Islet precursor cell (in vitro differentiated cells): ENCODE measurements at regions not wholly inside any gene's neighbourhood (a gene's known extent, or its start where the extent isn't known, plus 50 kb on each side); places are given as distances from the start of the nearest gene placed in this dataset.

Source experiments
- DNase-seq: peaks from one replicate; pipeline ENCODE4 v3.0.0-alpha.2; 2018

DNA sequence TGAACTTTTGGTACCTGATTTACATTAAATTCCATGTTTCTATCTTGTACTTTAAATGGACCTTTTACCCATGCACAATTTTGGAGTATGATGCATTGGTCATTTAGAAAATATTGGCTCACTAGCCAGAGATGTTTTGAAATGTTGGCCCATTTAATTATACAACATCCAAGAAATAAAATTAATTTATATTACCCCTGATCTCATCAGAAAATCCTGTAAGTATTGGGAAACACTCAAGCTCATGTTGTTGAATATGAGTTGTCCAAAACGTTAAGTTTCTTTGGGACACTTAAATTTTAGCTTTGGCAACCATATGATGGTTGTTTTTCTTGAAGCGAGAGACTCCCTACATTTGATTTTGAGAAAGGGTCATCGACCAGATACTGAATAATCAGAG, 492.7 kb downstream of the RPS24 start:
- no peak for DNase-seq

DNA sequence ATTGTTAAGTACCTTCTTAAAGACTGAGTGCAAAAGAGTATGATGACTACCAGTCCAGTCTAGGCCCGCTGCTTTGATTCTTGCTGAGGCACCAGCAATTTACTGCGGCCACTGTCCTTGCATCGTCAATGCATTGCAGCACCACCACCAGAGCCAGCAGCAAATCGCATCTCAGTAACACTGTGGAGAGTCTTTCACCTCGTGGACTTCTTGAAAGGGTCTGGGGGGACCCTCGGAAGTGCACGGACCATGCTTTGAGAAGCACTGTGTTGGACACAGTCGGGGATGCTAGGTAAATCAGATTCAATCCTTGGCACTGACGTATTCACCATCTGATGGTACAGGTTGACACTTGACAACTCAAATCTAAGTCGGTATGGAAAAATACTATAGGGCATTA, 493.6 kb downstream of the RPS24 start:
- DNase-seq, result no peak

DNA sequence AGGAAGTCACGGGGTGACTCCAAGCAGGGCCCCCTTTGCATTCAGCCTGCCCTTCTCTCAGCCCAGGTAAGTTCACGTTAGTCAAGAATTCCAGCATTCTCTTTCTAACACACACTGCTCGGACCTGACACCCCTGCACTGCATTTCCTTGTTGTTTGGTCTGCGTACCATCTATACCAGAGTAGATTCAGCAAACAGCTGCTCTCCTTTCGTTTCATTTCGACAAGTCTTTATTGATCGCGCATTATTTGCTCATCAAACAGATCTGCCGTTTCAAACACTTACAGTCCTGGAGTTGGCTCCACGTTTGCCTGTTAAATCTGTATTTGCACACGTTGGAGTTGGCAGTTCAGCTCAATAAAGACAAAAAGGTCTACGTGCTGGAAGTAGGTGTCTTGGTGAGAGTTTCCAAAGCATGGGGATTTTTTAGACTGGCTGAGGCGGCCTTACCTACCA, 495.1 kb downstream of the RPS24 start:
- no peak for DNase-seq

DNA sequence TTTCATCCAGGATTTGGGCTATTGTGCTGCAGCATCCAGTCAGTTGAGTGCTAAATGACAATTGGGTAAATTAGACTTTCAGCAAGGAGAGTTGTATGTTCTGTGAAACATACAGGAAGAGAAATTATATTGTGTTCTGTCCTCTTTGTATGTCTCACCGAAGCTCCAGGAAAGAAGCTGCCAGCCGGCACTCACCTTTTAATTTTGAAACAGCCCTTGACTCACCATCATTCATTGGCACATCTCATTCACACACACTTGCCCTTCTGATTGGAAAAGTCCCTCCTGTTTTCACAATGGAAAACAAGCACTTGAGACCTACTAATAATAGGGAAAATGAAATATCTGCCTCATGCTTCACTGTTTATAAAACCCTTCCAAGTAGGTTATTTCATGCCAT, 495.6 kb downstream of the RPS24 start:
- no peak for DNase-seq

DNA sequence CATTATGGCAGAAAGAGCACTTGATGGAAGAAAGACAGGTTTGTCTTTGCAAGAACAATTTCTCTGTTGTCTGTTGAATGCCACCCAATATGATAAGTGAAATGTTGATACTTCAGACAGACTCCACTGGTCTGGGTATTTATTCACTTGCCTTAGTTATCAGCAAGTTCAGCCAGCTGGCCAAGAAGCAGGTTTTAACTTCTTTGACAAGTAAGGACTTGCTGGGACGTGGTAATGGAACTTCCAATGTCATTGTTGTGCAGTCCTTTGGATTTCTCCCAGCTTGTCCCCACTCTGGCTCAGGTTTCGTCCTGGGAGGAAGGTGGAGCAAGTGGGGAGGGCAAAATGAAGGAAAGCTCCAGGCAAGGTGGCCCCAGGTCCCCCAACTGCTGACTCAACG, 497.4 kb downstream of the RPS24 start:
- DNase-seq, result no peak

DNA sequence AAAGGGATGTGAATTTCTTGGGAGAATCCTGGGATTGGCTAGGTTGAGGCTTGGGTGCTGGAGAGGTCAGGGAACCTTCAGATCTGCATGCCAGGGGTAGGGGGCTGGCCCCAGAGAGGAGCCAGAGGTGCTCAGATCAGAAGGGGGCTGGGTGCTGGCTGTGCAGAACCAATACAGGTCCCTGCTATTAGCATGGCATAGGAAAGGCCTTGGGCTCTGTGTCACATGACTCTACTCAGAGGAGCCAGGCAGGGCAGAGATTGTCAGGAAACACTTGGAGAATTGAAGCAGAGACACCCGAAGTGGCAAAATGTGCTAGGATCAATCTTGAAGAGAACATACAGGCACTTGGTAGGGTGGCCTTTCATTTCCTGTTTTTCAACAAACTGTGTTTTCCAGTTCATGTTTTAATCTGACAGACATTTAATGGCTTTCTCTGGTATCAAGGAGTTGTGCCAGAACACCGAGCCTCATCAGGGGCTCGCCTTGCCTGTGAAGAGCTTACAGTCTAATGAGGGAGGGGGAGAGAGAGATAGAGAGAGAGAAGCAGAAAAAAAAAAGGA, 498.9 kb downstream of the RPS24 start:
- peak; percentile 43 for DNase-seq

DNA sequence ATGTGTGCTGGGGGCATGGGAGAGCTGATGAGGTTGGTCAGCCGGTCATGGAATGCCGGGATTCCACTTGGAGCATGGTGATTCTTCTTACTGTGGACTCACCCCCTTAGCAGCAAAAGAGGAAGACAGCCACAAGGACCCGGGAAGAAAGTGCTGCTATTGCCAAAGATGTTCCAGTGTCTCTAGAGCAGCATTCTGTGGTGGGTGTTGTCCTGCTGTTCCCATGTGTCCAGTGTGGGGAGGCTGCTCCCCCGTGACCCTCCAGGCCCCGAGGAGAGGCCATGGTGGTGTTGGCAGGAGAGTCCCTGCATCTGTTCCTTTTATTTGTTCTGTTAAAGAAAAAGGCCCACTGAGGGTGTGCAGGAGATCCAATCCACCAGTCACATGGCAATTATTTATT, 499.4 kb downstream of the RPS24 start:
- peak; percentile 21 for DNase-seq

DNA sequence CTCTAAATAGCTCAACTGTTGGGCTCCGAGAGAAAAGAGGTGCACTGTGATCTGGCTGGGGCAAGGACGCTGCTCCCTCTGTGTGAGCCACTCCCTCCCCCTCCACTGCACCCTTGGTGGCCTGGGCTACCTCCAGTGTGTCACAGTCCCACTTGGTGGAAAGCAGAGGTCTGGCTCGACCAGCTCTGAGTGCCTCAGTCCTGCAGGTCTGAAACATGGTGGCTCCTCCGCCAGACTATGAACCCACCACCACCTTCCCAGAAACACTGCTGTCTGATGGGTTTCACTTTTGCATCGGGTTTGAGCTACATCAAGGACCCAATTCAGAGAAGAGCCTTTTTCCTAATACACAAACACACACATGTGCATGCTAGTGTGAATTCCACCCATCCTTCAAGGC, 500.1 kb downstream of the RPS24 start:
- peak; percentile 44 for DNase-seq

DNA sequence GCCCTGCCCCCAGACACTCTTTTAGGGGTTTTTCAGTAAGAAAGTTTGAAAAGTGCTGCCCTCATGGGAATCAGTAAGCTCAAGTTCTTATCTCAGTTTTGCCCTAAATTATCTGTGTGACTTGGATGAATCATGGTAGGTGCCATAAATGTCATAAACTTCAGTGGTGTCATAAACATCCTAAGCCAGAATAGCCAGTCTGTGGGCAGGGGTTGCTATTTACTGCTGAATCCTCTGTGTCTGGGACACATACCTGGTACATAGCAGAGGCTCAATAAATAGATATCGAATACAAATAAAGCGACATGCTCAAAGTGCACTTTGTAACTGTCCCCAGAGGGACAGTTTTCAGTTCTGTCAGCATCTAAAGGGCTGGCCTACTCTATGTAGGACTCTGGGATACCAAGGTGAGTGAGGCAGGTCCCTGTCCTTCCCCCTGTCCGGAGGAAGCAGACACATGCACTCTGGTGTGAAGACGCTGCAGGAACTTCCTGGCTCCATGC, 502.1 kb downstream of the RPS24 start:
- peak; percentile 49 for DNase-seq

DNA sequence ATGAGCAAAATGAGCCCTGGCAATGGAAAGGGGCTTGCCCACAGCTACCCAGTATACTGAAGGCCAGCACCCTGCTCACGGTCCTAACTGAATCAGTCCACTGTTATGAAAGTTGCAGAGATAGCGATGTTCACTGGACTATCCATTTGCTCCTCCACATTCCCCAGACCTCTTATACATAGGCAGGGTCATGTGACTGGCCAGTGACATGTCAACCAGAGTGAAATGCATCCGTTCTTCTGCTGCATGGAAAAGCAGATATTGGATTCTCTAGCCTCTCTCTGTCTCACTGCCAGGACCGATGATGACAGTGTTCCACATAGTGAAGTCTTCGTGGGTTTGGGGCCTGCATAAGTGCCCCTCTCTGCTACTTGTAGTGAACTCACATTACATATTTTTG, 503.4 kb downstream of the RPS24 start:
- peak; percentile 18 for DNase-seq

DNA sequence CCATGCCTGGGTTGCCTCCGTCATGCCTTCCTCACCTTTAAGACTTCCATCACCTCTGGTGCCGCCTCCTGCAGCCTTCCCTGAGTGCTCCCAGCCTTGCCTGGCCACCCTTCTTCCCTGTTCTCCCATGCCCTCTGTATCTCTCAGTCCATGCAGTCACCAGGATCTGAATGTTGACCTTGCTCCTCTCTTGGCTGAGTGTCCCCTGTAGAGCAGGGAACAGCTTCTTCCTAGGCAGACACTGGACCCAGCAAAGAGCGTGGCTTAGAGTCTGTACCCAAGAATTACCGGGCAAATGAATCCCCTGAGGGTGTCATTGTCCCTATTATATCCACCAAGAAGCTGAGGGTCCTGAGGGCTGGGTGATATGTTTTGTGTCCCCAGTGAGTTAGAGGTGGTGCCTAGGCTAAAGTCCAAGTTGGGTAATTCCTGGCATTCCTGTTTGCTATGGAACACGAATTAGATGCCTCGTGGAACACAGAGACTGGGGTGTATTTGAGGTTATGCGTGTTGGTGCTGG, 505.6 kb downstream of the RPS24 start:
- peak; percentile 38 for DNase-seq

DNA sequence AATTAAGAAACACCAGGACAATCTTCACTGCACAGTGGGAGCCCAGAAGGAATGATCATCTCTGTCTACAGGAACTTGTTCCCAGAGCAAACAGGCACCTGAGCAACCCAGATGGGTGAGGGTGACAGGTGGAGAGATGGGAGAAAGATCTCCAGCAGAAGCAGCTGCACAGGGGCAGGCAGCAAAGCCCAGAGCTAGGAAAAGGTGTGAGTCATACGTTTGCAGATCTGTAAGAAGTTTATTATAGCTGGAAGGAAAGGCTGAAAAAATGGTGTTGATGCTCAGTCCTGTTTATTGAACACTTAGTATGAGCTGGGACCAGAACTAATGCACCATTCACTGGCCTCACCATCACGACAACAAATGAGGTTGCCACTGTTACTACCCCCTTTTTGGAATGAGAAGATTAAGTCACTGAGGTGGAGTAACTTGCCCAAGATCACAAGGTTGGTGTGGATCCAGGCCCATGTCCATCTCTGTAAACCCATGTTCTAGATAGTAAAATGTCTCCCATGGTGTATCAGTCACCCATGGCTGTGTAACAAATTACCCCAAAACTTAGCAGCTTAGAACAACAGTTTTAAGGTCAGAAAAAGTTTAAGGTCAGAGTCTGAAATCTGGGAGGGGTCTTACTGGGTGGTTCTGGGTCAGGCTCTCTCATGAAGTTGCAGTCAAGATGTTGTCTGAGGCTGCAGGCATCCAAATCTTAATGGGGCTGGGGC, 506.9 kb downstream of the RPS24 start:
- DNase-seq, result peak; percentile 31

DNA sequence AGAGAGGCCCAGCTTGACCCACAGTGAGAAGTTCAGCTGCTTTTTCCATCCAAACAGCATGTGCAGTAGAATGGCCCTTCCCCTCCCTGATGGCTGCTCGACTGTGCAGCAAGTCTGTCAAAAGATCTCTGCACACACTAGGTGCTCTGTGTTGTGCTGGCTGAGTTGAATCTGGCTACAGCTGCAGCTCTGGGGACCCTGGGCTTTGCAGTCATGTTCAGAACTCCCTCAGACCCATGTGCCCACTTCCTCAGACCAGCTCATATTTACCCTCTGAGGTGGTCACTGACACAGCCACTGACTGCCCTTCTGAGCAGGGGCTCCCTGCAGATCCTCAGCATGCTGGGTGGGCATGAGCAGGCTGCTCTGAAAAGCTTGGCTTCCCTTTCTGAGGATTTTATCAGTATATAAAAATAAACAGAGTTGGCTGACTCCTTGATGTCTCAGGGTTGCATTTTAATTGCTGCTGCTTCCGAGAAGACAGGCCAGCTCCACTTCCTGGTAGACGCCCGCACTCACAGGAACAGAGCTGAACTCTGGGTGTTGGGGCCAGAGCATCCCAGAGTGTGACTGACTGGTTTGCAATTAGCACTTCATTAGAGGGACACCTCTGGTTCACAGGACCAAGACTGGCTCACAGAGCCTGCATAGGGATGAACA, 507.9 kb downstream of the RPS24 start:
- no peak for DNase-seq

DNA sequence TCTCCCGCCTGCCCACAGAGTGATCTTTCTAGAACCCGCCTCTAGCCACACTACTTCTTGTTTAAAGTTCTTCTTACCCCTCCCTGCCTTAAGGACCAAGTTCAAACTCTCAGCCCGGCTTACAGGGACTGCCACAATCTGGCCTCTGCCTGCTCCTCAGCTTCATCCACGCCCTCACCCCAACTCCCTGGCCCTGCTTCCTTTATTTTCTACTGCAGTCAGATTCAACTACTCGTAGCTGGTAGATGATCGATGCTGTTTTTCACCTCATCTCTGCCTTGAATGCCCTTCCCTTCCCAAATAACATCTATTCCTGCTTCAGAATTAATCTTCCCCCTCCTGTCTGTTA, 508.5 kb downstream of the RPS24 start:
- peak; percentile 65 for DNase-seq

DNA sequence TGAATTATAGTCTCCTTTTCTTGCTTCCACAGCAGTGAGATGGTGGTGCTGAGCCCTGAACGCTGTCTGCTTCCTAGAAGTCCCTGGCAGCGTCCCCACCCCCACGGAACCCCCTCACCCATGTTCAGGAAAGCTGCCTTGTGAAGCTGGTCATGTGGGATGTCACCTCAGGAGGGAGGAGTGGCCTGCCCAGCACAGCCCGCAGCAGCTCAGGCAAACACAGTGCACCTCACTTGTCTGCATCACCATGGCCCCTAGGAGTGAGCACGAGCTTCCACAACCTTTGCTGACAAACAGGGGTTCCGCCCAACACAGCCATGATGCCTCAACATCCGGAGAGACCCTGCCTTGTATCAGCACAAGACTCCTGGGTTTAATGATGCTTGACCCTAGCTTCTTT, 508.9 kb downstream of the RPS24 start:
- DNase-seq, result peak; percentile 51

DNA sequence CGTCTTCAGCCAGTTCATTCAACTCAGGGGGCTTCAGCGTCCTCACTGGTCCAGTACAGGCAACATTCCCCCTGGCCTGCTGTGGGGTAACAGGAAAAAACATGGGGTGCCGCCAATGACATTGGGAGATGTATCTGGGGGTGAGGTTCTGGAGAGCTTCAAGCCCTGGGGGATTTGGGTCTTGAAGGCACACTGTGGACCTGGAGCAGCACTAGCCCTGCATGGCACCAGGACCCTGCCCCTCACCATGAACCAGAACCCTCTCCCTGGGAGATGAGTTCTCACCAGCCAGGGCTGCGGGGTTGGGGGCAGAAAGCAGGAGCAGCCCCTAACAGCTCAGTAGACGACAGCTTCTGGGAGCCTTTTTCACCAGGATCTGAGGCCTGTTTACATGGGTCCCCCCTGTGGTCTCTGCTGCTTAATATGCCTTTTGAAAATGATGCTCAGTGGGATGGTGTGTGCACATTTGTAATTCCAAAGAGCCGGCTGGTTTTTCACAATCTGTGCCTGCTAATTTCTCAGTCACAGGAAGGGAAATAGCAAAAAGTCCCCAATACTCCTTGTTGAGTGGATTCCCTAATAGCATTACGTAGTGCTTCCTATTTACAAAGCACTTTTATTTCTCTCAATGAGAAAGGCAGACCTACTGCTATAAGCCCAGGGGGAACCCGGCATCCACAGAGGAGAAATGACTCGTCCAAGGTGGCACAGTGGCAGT, 509.5 kb downstream of the RPS24 start:
- peak; percentile 10 for DNase-seq

DNA sequence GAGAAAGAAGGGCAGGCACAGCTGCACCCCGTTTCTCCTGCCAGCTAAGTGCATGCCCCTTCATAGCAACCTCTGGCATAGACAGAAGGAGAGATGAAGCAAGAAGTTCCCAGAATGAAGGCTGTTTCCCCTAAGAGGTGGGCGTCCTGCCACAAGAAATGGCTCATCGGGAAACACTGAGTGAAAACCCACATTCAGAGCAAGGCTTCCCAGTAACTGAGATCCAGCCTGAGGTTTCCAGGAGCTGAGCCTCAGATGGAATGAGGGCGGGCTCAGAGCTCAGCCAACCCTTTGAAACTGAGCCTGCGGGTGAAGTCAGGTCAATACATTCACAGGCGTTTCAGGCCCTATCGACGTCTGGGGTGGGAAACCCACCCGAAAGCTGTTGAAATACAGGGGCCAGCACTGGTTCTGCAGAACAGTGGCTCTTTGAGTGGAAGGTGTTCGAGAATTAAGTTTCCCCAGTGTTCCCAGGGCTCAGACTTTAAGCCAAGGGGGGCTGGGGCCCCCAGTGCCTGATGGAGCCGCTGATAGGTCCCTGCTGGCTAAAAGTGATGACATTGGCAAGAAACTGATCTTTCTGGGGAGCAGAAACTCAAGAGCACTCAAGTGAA, 510.2 kb downstream of the RPS24 start:
- peak; percentile 65 for DNase-seq

DNA sequence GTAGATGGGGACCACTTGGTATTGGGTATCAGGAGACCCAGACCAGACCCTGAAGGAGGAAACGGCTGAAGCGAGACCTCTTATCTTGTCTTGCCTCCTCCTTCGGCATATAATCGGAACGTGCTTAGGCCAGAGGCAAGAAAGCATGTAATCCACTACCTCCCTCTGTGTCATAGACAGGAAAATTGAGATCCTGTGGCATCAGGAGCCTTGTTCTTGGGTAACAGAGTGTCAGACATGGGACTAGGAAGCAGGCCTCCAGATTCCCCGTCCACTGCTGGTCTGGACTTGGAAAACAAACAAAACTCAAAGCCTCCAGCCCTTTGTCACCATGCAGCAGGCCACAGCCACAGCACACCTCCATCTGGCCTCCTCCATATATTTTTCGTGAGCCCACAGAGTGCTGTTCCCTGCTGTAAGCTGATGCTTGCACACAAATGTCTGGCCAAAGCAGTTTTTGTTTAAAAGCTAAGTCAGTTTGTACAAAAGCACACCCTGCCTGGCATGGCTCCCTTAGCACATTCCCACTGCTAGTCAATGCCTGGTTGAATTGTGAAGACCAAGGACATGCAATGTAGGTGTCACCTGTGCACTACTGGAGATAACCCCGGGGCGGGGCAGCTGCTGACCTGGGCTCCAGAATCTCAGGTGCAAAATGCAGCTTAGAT, 510.9 kb downstream of the RPS24 start:
- no peak for DNase-seq

DNA sequence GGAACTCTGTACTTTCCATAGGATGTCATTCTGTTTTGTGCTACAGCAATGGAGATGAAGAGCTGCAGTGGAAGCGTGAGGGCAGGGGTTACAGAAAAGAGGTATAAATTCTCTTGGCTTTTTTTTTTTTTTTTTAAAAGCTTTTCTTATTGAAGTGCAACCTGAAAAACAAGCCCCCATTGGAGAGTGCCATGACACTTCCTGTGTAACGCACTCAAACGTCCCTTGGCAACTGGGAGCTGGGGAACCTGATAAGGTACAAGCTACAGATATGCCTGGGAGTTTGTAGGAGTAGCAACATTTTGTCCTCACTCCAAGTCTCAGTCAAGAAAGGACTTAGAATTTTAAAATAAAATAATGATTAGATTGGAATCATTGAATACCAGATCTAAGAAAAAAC, 512.1 kb downstream of the RPS24 start:
- DNase-seq, result no peak

DNA sequence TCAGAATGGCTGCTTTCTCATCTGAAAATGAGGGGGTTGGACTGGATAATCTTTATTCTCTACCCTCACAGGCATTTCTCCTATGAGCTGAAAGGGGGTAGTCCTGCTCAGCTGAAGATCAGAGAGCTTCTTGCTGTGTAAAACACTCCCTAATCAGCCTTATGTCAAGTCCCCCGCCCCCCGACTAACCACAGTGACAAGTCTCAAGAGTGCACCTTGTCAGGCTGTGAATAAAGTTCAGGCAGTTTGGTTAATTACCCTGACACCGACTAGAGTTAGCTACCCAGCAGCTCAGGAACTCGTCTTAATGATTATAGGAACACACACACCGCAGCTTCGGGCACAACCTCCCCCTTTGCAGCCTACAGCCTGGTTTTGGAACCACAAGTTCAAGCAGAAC, 513.7 kb downstream of the RPS24 start:
- DNase-seq, result no peak

DNA sequence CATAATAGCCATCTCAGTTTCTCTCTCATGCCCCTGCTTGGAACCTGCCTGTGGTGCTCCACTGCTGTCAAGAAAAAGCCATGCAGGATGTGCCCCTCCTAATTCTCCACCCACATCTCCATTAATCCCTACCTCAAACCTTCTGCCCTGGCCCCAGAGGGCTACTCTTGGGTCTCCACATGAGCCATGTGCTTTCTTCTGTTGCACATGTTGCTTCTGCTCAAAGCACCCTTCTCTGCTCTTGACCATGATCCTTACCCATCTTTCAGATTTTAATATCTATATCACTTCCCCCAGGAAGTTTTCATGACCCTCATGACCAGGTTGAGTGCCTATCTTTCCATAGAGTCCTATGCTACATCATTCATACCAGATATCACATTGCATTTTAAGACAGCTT, 514.2 kb downstream of the RPS24 start:
- no peak for DNase-seq

DNA sequence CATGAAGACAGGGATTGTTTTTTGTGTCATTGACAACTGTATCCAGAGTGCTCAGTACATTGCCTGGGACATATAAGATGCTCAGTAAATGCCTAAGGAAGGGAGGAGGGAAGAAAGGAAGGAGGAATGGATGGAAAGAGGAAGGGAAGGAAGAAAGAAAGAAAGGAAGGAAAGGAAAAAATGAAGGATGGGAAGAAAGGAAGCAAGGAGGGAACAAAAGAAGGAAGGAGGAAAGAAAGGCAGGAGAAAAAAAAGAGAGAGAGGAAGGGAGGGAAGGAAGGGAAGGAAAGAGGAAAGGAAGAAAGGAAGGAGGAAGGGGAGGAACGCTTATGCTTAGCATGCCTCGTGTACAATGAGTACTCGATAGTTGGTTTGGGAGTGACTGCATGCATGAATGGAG, 514.7 kb downstream of the RPS24 start:
- DNase-seq, result no peak
